A549 (cell line): ENCODE measurements at regions not wholly inside any gene's neighbourhood (a gene's known extent, or its start where the extent isn't known, plus 50 kb on each side); places are given as distances from the start of the nearest gene placed in this dataset.

Experiments used
- CHD4 ChIP-seq: fragments of 200-600 bp; sonication (generic); IDR thresholded peaks from 2 replicates; pipeline ENCODE4 v1.6.1; 2016; ENCODE audit warnings: antibody characterized with exemption, mild to moderate bottlenecking, borderline replicate concordance
- EP300 ChIP-seq, 2 experiments: fragments of >200 bp; sonication (Bioruptor Twin); formaldehyde crosslinking; IDR thresholded peaks; 2 replicates in 1 of 2; 3 replicates in 1 of 2; pipeline ENCODE4 v1.6.1; 2016 to 2017
- HOXB13 ChIP-seq: fragments of 250-450 bp; sonication (Bioruptor Pico); IDR thresholded peaks from 2 replicates; pipeline ENCODE4 v1.5.0; 2020; ENCODE audit warnings: low read depth, mild to moderate bottlenecking, moderate library complexity
- POLR2A ChIP-seq: IDR thresholded peaks from 2 replicates; pipeline ENCODE4 v1.6.1; 2012; ENCODE audit warnings: mild to moderate bottlenecking, low read length
- RNF2 ChIP-seq: fragments of 200-600 bp; sonication (generic); IDR thresholded peaks from 2 replicates; pipeline ENCODE4 v1.6.1; 2016; ENCODE audit warnings: low read depth, mild to moderate bottlenecking, antibody characterized with exemption, moderate library complexity, borderline replicate concordance
- SMC3 ChIP-seq: fragments of >200 bp; sonication (Bioruptor Twin); formaldehyde crosslinking; IDR thresholded peaks from 3 replicates; pipeline ENCODE4 v1.6.1; 2018; ENCODE audit warnings: inconsistent platforms
- ZNF302 ChIP-seq: fragments of 250-450 bp; sonication (Bioruptor Pico); IDR thresholded peaks from 2 replicates; pipeline ENCODE4 v1.9.0; 2021; ENCODE audit warnings: inconsistent platforms, mild to moderate bottlenecking, moderate library complexity
- TF ChIP-seq, protein P1 (sequence below): fragments of >200 bp; sonication (Bioruptor Twin); formaldehyde crosslinking; IDR thresholded peaks from 3 replicates; pipeline ENCODE4 v1.5.1; 2016
- TF ChIP-seq, protein P2 (sequence below): IDR thresholded peaks from 2 replicates; pipeline ENCODE4 v1.6.1; 2012

DNA sequence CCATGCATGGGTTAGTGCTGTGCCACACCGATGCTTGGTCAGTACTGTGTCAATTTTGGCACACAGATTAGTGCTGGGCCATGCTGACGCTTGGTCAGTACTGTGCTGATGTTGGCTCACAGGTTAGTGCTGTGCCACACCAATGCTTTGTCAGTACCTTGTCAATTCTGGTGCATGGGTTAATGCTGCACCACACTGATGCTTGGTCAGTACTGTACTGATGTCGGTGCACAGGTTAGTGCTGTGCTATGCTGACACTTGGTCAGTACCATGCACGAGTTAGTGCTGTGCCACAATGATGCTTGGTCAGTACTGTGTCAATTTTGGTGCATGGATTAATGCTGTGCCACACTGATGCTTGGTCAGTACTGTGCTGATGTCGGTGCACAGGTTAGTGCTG, 103.0 kb downstream of the NPIPB11 start:
- TF ChIP-seq, protein P1, sequence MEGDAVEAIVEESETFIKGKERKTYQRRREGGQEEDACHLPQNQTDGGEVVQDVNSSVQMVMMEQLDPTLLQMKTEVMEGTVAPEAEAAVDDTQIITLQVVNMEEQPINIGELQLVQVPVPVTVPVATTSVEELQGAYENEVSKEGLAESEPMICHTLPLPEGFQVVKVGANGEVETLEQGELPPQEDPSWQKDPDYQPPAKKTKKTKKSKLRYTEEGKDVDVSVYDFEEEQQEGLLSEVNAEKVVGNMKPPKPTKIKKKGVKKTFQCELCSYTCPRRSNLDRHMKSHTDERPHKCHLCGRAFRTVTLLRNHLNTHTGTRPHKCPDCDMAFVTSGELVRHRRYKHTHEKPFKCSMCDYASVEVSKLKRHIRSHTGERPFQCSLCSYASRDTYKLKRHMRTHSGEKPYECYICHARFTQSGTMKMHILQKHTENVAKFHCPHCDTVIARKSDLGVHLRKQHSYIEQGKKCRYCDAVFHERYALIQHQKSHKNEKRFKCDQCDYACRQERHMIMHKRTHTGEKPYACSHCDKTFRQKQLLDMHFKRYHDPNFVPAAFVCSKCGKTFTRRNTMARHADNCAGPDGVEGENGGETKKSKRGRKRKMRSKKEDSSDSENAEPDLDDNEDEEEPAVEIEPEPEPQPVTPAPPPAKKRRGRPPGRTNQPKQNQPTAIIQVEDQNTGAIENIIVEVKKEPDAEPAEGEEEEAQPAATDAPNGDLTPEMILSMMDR: no peak
- TF ChIP-seq HOXB13 (no peak), EP300 (IDR thresholded peaks at IDR 0.05) (no peak), SMC3 (no peak), ZNF302 (CRISPR knock-in tag) (no peak), CHD4 (no peak), RNF2 (no peak), POLR2A (no peak)
- TF ChIP-seq, protein P2, sequence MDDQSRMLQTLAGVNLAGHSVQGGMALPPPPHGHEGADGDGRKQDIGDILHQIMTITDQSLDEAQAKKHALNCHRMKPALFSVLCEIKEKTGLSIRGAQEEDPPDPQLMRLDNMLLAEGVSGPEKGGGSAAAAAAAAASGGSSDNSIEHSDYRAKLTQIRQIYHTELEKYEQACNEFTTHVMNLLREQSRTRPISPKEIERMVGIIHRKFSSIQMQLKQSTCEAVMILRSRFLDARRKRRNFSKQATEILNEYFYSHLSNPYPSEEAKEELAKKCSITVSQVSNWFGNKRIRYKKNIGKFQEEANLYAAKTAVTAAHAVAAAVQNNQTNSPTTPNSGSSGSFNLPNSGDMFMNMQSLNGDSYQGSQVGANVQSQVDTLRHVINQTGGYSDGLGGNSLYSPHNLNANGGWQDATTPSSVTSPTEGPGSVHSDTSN: no peak
